NB4 (cell line): ENCODE measurements at regions not wholly inside any gene's neighbourhood (a gene's known extent, or its start where the extent isn't known, plus 50 kb on each side); places are given as distances from the start of the nearest gene placed in this dataset.

Source experiments
- POLR2A ChIP-seq: IDR thresholded peaks from 2 replicates; pipeline ENCODE4 v1.6.1; 2011; ENCODE audit warnings: mild to moderate bottlenecking; ENCODE audit not compliant: insufficient read length; ENCODE audit errors: extremely low read depth
- TF ChIP-seq, protein P1 (sequence below): IDR thresholded peaks from one replicate; pipeline ENCODE4 v1.5.1; 2012; ENCODE audit warnings: low read depth, low read length
- TF ChIP-seq, protein P2 (sequence below): IDR thresholded peaks from 2 replicates; pipeline ENCODE4 v1.6.1; 2011; ENCODE audit warnings: low read depth, low read length

GRCh38 chr2:14774436-14774968 lies 142.0 kb downstream of the LRATD1 start:
- TF ChIP-seq, protein P1, sequence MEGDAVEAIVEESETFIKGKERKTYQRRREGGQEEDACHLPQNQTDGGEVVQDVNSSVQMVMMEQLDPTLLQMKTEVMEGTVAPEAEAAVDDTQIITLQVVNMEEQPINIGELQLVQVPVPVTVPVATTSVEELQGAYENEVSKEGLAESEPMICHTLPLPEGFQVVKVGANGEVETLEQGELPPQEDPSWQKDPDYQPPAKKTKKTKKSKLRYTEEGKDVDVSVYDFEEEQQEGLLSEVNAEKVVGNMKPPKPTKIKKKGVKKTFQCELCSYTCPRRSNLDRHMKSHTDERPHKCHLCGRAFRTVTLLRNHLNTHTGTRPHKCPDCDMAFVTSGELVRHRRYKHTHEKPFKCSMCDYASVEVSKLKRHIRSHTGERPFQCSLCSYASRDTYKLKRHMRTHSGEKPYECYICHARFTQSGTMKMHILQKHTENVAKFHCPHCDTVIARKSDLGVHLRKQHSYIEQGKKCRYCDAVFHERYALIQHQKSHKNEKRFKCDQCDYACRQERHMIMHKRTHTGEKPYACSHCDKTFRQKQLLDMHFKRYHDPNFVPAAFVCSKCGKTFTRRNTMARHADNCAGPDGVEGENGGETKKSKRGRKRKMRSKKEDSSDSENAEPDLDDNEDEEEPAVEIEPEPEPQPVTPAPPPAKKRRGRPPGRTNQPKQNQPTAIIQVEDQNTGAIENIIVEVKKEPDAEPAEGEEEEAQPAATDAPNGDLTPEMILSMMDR: no peak
- TF ChIP-seq POLR2A: no peak
- TF ChIP-seq, protein P2, sequence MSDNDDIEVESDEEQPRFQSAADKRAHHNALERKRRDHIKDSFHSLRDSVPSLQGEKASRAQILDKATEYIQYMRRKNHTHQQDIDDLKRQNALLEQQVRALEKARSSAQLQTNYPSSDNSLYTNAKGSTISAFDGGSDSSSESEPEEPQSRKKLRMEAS: no peak
